KBM-7 (cell line): ENCODE measurements at regions not wholly inside any gene's neighbourhood (a gene's known extent, or its start where the extent isn't known, plus 50 kb on each side); places are given as distances from the start of the nearest gene placed in this dataset.
"Not testable (repeated sequence)": the region's sequence is repeated elsewhere in the genome, so short reads cannot be mapped to it uniquely, and the experiment has no call there.

Experiments used
- DNase-seq: peaks from one replicate; pipeline ENCODE4 v3.0.0-alpha.2; 2015
- in situ Hi-C: fragments of 300-500 bp; cut with MboI; formaldehyde crosslinking; loops from 2 replicates; pipeline ENCODE4 v1.14.3; 2020; ENCODE audit warnings: low sequenced_read_pairs, low pct_unique_long_range_greater_than_20kb, mixed read lengths

GRCh38 chr2:49369650-49370049 is 215.3 kb upstream of the FSHR start:
- in situ Hi-C loops = no loop called here
- no peak for DNase-seq

- in situ Hi-C loops = no loop called here
- DNase-seq = no peak
Observed at GRCh38 chr2:49369101-49369500, 214.8 kb upstream of the FSHR start.

GRCh38 chr2:49367003-49367402 is 212.7 kb upstream of the FSHR start:
- DNase-seq = no peak
- in situ Hi-C loops = no loop called here

- in situ Hi-C loops = no loop called here
- no peak for DNase-seq
Observed at GRCh38 chr2:49360407-49360767, 206.1 kb upstream of the FSHR start.

- DNase-seq = no peak
- in situ Hi-C loops = no loop called here
Observed at GRCh38 chr2:49359721-49360406, 205.5 kb upstream of the FSHR start.

GRCh38 chr2:49355611-49356010 is 201.3 kb upstream of the FSHR start:
- in situ Hi-C loops = no loop called here
- DNase-seq = no peak

- no peak for DNase-seq
Observed at GRCh38 chr2:49351560-49351959, 197.2 kb upstream of the FSHR start.

GRCh38 chr2:49343638-49344037 is 189.3 kb upstream of the FSHR start:
- in situ Hi-C loops = no loop called here
- DNase-seq = no peak

More at GRCh38 chr2:49351560-49351959, 197.2 kb upstream of the FSHR start:
- in situ Hi-C loops = no loop called here

GRCh38 chr2:49342156-49342555 is 187.8 kb upstream of the FSHR start:
- DNase-seq = no peak

GRCh38 chr2:49335546-49335945 is 181.2 kb upstream of the FSHR start:
- in situ Hi-C loops = no loop called here
- DNase-seq = no peak

More at GRCh38 chr2:49342156-49342555, 187.8 kb upstream of the FSHR start:
- in situ Hi-C loops = no loop called here

- in situ Hi-C loops = no loop called here
- no peak for DNase-seq
Observed at GRCh38 chr2:49332415-49332814, 178.1 kb upstream of the FSHR start.

GRCh38 chr2:49318531-49318930 is 164.2 kb upstream of the FSHR start:
- in situ Hi-C loops = no loop called here
- DNase-seq = no peak

GRCh38 chr2:49309461-49309860 is 155.1 kb upstream of the FSHR start:
- in situ Hi-C loops = no loop called here
- no peak for DNase-seq

GRCh38 chr2:49306925-49307324 is 152.6 kb upstream of the FSHR start:
- DNase-seq = no peak

GRCh38 chr2:49298693-49299092 is 144.4 kb upstream of the FSHR start:
- in situ Hi-C loops, DNase-seq: not testable (repeated sequence)

More at GRCh38 chr2:49306925-49307324, 152.6 kb upstream of the FSHR start:
- in situ Hi-C loops = no loop called here

GRCh38 chr2:49298230-49298629 is 143.9 kb upstream of the FSHR start:
- in situ Hi-C loops = no loop called here
- DNase-seq = no peak

- no peak for DNase-seq
- in situ Hi-C loops = no loop called here
Observed at GRCh38 chr2:49296107-49296867, 142.0 kb upstream of the FSHR start.

- DNase-seq = no peak
- in situ Hi-C loops = no loop called here
Observed at GRCh38 chr2:49294225-49294624, 139.9 kb upstream of the FSHR start.

GRCh38 chr2:49291619-49292018 is 137.3 kb upstream of the FSHR start:
- in situ Hi-C loops = no loop called here
- DNase-seq = no peak

- in situ Hi-C loops = no loop called here
- DNase-seq = no peak
Observed at GRCh38 chr2:49289711-49290110, 135.4 kb upstream of the FSHR start.
